Neural cell (in vitro differentiated cells): ENCODE measurements at regions not wholly inside any gene's neighbourhood (a gene's known extent, or its start where the extent isn't known, plus 50 kb on each side); places are given as distances from the start of the nearest gene placed in this dataset.

ENCODE experiments used
- H2AFZ ChIP-seq: fragments of 200-600, 300-800 bp; sonication (generic), shearing (Covaris generic); 2 replicates; pipeline ENCODE4 v1.6.0; 2014; ENCODE audit warnings: low read depth, mild to moderate bottlenecking, antibody characterized with exemption, low read length, moderate library complexity
- H3F3A ChIP-seq: fragments of 200-600 bp; shearing (Covaris generic); 2 replicates; pipeline ENCODE4 v1.6.1; 2016; ENCODE audit warnings: mild to moderate bottlenecking, moderate library complexity, mixed read lengths, antibody characterized with exemption, low read length; ENCODE audit not compliant: insufficient read depth, poor library complexity, severe bottlenecking
- H3K27ac ChIP-seq: fragments of 200-600, 300-800 bp; sonication (generic), shearing (Covaris generic); 2 replicates; pipeline ENCODE4 v1.5.1; 2014; ENCODE audit warnings: mild to moderate bottlenecking, low read length, moderate library complexity
- H3K27me3 ChIP-seq: fragments of 300-800, 200-600 bp; sonication (generic), shearing (Covaris generic); 2 replicates; pipeline ENCODE4 v1.6.0; 2014; ENCODE audit warnings: mild to moderate bottlenecking, low read depth, low read length, moderate library complexity; ENCODE audit not compliant: insufficient read depth
- H3K36me3 ChIP-seq: fragments of 300-800, 200-600 bp; sonication (generic), shearing (Covaris generic); 2 replicates; pipeline ENCODE4 v1.5.1; 2014; ENCODE audit warnings: mild to moderate bottlenecking, antibody characterized with exemption, low read length, moderate library complexity; ENCODE audit not compliant: insufficient read depth
- H3K4me2 ChIP-seq: fragments of 300-800, 200-600 bp; sonication (generic), shearing (Covaris generic); 2 replicates; pipeline ENCODE4 v1.6.0; 2014; ENCODE audit warnings: mild to moderate bottlenecking, low read length
- H3K4me3 ChIP-seq: fragments of 300-800, 200-600 bp; sonication (generic), shearing (Covaris generic); 2 replicates; pipeline ENCODE4 v1.5.1; 2014; ENCODE audit warnings: mild to moderate bottlenecking, low read length, moderate library complexity
- H3K79me2 ChIP-seq: fragments of 200-600 bp; shearing (Covaris generic); replicated peaks from 2 replicates; pipeline ENCODE4 v1.6.0; 2014; ENCODE audit warnings: mild to moderate bottlenecking, low read length, moderate library complexity; ENCODE audit not compliant: insufficient read depth
- H3K9ac ChIP-seq: fragments of 300-800, 200-600 bp; sonication (generic), shearing (Covaris generic); 2 replicates; pipeline ENCODE4 v1.6.1; 2016; ENCODE audit warnings: mild to moderate bottlenecking, low read length, mixed read lengths
- H3K9me2 ChIP-seq: fragments of 200-600 bp; shearing (Covaris generic); 2 replicates; pipeline ENCODE4 v1.6.1; 2016; ENCODE audit warnings: mild to moderate bottlenecking, low read length, mixed read lengths; ENCODE audit not compliant: insufficient read depth
- H3K9me3 ChIP-seq: fragments of 200-600, 300-800 bp; sonication (generic), shearing (Covaris generic); 2 replicates; pipeline ENCODE4 v1.6.1; 2016; ENCODE audit warnings: mild to moderate bottlenecking, mixed run types, low read length, moderate library complexity, mixed read lengths
- H4K20me1 ChIP-seq: fragments of 200-600 bp; shearing (Covaris generic); 2 replicates; pipeline ENCODE4 v1.6.1; 2016; ENCODE audit warnings: mild to moderate bottlenecking, mixed run types; ENCODE audit not compliant: insufficient read depth
- CTCF ChIP-seq: fragments of 450-650 bp; IDR thresholded peaks from 2 replicates; pipeline ENCODE4 v1.5.1; 2014; ENCODE audit warnings: antibody characterized with exemption, mild to moderate bottlenecking, moderate library complexity; ENCODE audit not compliant: poor library complexity, severe bottlenecking
- EP300 ChIP-seq: fragments of 450-650 bp; conservative IDR thresholded peaks from 2 replicates; pipeline ENCODE4 v1.6.1; 2014; ENCODE audit warnings: antibody characterized with exemption, mild to moderate bottlenecking, moderate library complexity; ENCODE audit not compliant: poor library complexity, severe bottlenecking
- EZH2 ChIP-seq: fragments of 200-600, 300-800 bp; shearing (Covaris generic), sonication (generic); IDR thresholded peaks from 2 replicates; pipeline ENCODE4 v1.6.1; 2014; ENCODE audit warnings: antibody characterized with exemption, low read length, borderline replicate concordance, mild to moderate bottlenecking; ENCODE audit not compliant: insufficient read depth, poor library complexity, severe bottlenecking
- MXI1 ChIP-seq: fragments of 450-650 bp; conservative IDR thresholded peaks from 2 replicates; pipeline ENCODE4 v1.6.1; 2014; ENCODE audit warnings: antibody characterized with exemption, mild to moderate bottlenecking; ENCODE audit not compliant: poor library complexity, severe bottlenecking
- POLR2AphosphoS5 ChIP-seq: IDR thresholded peaks from 2 replicates; pipeline ENCODE4 v1.6.1; 2012
- RAD21 ChIP-seq: fragments of 450-650 bp; conservative IDR thresholded peaks from 2 replicates; pipeline ENCODE4 v1.6.1; 2014; ENCODE audit warnings: antibody characterized with exemption, mild to moderate bottlenecking, moderate library complexity
- SMC3 ChIP-seq: fragments of 450-650 bp; conservative IDR thresholded peaks from 2 replicates; pipeline ENCODE4 v1.6.1; 2014; ENCODE audit warnings: antibody characterized with exemption, mild to moderate bottlenecking, moderate library complexity; ENCODE audit not compliant: poor library complexity
- TAF1 ChIP-seq: IDR thresholded peaks from 2 replicates; pipeline ENCODE4 v1.6.1; 2012; ENCODE audit warnings: low read depth
- TF ChIP-seq, protein P1 (sequence below): IDR thresholded peaks from 2 replicates; pipeline ENCODE4 v1.6.1; 2012; ENCODE audit warnings: borderline replicate concordance

- no peaks in the 10 kb centered on the region for H3K9me3 ChIP-seq
- TF ChIP-seq EZH2 = no peak
- TF ChIP-seq, protein P1, sequence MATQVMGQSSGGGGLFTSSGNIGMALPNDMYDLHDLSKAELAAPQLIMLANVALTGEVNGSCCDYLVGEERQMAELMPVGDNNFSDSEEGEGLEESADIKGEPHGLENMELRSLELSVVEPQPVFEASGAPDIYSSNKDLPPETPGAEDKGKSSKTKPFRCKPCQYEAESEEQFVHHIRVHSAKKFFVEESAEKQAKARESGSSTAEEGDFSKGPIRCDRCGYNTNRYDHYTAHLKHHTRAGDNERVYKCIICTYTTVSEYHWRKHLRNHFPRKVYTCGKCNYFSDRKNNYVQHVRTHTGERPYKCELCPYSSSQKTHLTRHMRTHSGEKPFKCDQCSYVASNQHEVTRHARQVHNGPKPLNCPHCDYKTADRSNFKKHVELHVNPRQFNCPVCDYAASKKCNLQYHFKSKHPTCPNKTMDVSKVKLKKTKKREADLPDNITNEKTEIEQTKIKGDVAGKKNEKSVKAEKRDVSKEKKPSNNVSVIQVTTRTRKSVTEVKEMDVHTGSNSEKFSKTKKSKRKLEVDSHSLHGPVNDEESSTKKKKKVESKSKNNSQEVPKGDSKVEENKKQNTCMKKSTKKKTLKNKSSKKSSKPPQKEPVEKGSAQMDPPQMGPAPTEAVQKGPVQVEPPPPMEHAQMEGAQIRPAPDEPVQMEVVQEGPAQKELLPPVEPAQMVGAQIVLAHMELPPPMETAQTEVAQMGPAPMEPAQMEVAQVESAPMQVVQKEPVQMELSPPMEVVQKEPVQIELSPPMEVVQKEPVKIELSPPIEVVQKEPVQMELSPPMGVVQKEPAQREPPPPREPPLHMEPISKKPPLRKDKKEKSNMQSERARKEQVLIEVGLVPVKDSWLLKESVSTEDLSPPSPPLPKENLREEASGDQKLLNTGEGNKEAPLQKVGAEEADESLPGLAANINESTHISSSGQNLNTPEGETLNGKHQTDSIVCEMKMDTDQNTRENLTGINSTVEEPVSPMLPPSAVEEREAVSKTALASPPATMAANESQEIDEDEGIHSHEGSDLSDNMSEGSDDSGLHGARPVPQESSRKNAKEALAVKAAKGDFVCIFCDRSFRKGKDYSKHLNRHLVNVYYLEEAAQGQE = no peak
- H3F3A ChIP-seq = no peaks in the 10 kb centered on the region
- no peak overlapping the region for H2AFZ ChIP-seq
- H3K27ac ChIP-seq = no peak overlapping the region
- no peaks in the 10 kb centered on the region for H3K79me2 ChIP-seq
- H3K4me3 ChIP-seq = no peak overlapping the region
- H3K36me3 ChIP-seq = no peaks in the 10 kb centered on the region
- no peaks in the 10 kb centered on the region for H4K20me1 ChIP-seq
- H3K4me2 ChIP-seq = no peak overlapping the region
- no peaks in the 10 kb centered on the region for H3K9me2 ChIP-seq
- no peaks in the 10 kb centered on the region for H3K27me3 ChIP-seq
- H3K9ac ChIP-seq = no peak overlapping the region
Observed at GRCh38 chr7:46440186-46440585, 519.1 kb upstream of the IGFBP3 start.

GRCh38 chr7:46432708-46433107 lies 511.6 kb upstream of the IGFBP3 start:
- Histone ChIP-seq H3K9me2 (no peaks in the 10 kb centered on the region), H3F3A (no peaks in the 10 kb centered on the region), H3K9ac (no peak overlapping the region), H3K27me3 (no peaks in the 10 kb centered on the region), H3K9me3 (no peaks in the 10 kb centered on the region), H2AFZ (no peak overlapping the region), H3K27ac (no peak overlapping the region), H4K20me1 (no peaks in the 10 kb centered on the region), H3K36me3 (no peaks in the 10 kb centered on the region), H3K4me3 (no peak overlapping the region), H3K4me2 (no peak overlapping the region), H3K79me2 (no peaks in the 10 kb centered on the region)
- TF ChIP-seq RAD21 (no peak), SMC3 (no peak), POLR2AphosphoS5 (no peak), CTCF (no peak), EZH2 (no peak), MXI1 (no peak), EP300 (no peak), TAF1 (no peak)
- TF ChIP-seq, protein P1 = no peak
